Pulmonary artery endothelial cell (primary cell): ENCODE measurements at regions not wholly inside any gene's neighbourhood (a gene's known extent, or its start where the extent isn't known, plus 50 kb on each side); places are given as distances from the start of the nearest gene placed in this dataset.

Source experiments
- DNase-seq: peaks from one replicate; pipeline ENCODE4 v3.0.0-alpha.2; 2011; ENCODE audit warnings: low read depth, low spot score

GRCh38 chr20:11124849-11125505, 451.2 kb upstream of the JAG1 start:
- DNase-seq = no peak

GRCh38 chr20:11128220-11128718, 454.5 kb upstream of the JAG1 start:
- no peak for DNase-seq

DNA sequence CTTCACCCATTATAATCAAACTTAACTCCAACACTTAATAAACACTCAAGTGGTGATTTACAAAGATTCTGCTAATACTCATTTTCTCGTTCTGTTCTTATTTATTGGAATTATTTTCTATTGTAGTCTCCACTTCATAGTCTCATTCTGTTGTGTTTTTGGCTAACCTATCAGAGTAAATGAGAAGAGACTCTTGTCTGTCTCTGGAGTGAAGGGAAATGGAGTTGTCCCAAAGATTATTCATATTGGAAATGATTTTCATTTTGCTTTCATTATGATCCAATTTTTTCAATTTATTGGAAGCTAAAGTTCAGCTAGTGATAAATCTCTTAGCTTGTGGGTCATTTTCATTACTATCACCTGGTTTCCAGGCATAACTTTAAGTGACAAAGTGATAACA, 454.9 kb upstream of the JAG1 start:
- no peak for DNase-seq

DNA sequence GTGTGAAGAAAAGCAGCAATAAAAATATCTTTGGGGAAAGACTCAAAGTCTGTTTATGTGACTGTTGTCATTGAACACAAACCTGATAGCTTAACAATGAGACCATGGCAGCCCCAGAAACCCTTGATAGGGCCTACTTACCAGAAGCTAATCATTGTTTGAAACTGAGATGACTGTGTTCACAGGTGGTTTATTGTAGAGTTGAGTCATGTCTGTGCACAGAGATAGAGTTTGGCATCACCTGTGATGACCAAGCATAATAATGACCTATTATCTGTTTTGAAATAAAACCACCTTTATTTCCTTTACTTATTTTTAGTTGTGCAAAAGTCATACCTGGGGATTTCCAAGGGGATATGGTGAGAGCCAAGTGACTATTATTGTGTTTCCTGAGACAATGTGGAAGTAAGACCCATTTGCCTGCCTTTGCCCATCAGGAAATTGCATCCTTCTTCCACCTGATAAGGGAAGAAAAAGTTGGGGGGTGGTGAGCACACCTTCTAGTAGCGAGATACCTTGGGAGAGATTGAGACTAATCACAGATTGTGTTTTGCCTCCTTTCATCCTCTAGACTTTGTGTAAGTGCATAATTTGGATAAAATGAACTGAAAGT, 456.9 kb upstream of the JAG1 start:
- no peak for DNase-seq

DNA sequence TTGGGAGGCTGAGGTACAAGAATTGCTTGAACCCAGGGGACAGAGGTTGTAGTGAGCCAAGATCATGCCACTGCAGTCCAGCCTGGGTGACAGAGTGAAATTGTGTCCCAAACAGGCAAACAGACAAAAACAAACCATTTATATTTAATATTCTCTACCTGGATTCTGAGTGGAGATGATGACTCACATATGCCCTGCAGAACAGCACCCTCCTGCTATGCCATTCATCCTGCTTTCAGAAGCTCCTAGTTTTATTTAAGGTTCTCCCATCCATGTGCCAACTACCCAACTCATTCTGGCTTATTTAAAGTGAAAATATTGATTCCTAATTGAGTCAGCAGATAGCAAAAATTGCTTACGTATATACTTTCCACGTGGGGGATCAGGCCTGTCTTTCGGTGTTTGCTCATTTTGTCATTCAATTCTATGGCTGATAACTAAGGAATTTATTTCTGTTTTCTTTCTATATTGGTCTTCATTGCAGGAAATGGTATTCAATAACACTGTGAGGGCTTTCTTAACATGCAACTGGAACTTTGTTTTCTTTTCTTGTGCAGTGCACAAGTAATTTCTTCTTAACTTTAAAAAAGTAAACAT, 459.1 kb upstream of the JAG1 start:
- no peak for DNase-seq

- DNase-seq = no peak
These were observed 462.9 kb upstream of the JAG1 start for GRCh38 chr20:11136691-11137090.

GRCh38 chr20:11137688-11138087, 463.9 kb upstream of the JAG1 start:
- DNase-seq = no peak

GRCh38 chr20:11140359-11140758, 466.6 kb upstream of the JAG1 start:
- no peak for DNase-seq

- no peak for DNase-seq
These were observed 469.7 kb upstream of the JAG1 start for GRCh38 chr20:11143481-11143880.

DNA sequence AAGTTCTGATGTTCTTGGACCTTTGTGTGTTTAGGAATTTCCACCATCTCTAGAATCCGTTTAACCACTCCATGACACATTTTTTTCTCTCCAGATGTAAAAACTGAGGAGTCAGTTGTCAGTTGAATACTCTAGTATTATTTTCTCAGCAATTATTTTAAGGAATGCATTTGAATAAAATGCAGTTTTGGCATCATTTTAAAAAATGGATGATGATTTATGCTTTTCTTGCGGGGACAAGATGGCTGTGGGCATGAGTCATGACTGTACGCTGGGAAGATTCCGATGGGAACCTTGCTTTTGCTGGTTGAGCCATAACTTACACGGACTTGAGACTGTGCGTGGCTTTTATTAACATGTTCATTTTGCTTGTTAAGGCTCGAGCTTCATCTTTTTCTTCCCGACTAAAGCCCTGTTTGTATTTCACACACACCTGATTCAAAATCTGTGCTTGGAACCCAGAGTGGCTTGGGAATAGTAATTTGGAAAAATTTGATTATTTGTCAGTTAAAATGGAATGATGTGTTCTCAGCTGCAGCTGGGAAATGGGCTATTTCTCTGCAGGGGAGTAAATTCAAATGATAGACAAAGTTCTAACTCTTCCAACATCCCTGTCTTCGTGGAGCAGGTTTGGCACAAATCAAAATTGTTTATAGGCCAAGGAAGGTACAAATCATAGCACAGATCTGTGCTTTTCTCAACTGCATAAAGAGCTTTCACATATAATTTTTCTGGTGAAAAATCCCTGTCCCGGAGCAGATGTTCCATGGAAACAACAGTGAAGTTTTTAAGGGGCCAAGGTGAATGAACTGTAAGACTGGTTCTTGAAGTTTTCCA, 470.5 kb upstream of the JAG1 start:
- DNase-seq = no peak

GRCh38 chr20:11145616-11146015, 471.8 kb upstream of the JAG1 start:
- no peak for DNase-seq

DNA sequence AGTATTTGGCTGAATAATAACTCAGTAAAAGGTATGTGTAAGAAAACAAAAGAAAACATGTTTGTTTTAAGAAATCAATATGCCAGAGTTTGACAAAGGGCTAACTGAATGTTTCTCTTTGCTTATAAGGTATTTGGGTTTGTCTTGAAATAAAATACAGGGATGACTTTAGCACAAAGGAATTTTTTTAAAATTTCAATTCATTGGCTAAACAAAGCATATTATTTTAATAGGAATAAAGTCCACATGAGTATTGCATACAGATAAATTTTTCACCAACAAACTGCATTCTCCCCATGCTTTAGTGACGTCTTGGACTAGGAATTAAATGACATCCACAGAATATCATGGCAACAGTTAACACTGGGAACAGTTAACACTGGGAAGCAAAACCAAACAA, 480.0 kb upstream of the JAG1 start:
- no peak for DNase-seq

GRCh38 chr20:11155156-11155756, 481.5 kb upstream of the JAG1 start:
- no peak for DNase-seq

- DNase-seq = no peak
These were observed 483.1 kb upstream of the JAG1 start for GRCh38 chr20:11156922-11157321.

DNA sequence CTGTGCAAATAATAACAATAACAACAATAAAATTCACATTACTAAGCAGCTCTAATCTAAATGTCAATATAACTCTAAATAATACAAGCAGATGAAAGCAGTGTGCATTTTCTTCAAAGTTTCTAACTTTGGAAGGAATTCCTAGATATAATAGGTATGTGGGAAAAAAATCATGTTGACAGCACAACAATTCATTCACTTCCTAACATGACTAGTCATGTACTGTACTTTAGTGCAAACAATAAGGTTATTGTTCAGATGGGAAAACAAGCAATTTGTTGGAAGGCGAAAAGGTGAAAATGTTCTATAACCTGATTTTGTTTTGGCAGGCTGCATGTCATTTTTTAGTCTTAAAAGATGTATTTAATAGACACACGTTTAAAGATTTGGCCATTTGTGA, 484.3 kb upstream of the JAG1 start:
- no peak for DNase-seq

- no peak for DNase-seq
These were observed 484.8 kb upstream of the JAG1 start for GRCh38 chr20:11158589-11158988.

- no peak for DNase-seq
These were observed 485.9 kb upstream of the JAG1 start for GRCh38 chr20:11159728-11160127.

DNA sequence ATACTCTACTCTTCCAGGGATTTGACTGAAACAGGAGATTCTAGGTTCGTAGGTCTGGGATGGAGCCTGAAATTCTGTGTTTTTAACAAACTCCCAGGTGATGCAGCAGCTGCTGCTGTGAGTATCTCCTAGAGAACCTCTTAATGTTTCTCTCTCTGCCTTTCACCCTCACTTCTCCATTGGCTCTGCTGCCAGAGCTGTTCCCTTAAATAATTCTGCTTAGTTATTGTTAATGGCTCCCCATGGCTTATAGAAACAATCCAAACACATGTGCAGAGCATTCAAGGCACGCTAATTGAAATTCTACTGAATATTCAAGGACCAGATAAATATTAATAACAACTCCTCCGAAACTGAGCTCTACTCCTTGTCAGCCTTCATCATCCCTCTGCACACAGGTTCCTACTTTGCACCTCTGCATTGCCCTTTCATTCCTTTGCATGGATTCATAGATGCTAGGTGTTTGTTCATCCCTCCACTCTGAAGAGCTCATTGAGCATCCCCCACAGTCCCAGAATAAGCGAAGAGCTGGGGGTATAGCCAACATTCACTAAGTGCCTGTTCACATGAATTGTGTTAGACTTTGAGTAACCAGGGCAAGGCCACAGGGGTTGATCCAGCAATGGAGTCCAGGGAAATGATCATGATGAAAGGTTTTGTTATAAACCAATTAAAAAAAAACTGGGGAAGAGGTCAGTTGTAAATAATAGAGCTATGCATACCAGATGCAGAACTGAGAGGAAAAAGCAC, 488.4 kb upstream of the JAG1 start:
- no peak for DNase-seq

DNA sequence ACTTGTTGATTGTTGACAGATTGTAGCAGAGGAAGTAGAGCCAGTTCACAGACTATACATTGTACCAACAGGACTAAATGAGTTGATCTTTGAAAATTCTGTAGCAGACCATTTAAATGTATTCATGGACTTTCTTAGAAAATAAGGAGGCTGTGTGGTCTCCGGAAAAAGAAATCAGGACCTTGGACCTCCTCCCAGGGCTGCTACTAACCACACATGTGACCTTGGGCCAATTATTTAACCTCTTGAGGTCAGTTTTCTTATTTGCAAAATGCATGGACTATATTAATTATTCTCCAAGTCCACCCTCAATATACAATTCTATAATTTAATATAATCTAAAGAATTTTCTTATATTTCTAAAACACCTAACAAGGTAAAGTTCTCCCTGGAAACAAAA, 492.0 kb upstream of the JAG1 start:
- no peak for DNase-seq

- no peak for DNase-seq
These were observed 492.9 kb upstream of the JAG1 start for GRCh38 chr20:11166712-11167111.

- no peak for DNase-seq
These were observed 494.2 kb upstream of the JAG1 start for GRCh38 chr20:11168026-11168425.
